Amniotic stem cell (primary cell): ENCODE measurements at regions not wholly inside any gene's neighbourhood (a gene's known extent, or its start where the extent isn't known, plus 50 kb on each side); places are given as distances from the start of the nearest gene placed in this dataset.
"Not testable (repeated sequence)": the region's sequence is repeated elsewhere in the genome, so short reads cannot be mapped to it uniquely, and the experiment has no call there.

Experiments
- DNase-seq: peaks from one replicate; lab custom pipeline; 2025; lab: John Stamatoyannopoulos, UW

- no peak for DNase-seq
Observed at GRCh38 chr9:129457325-129457779, 163.5 kb downstream of the C9orf50 start.

GRCh38 chr9:129456549-129457324 is 164.2 kb downstream of the C9orf50 start:
- DNase-seq = no peak

GRCh38 chr9:129455151-129455995 is 165.5 kb downstream of the C9orf50 start:
- DNase-seq = no peak

GRCh38 chr9:129454467-129455067 is 166.3 kb downstream of the C9orf50 start:
- DNase-seq = no peak

GRCh38 chr9:129453734-129454133 is 167.2 kb downstream of the C9orf50 start:
- DNase-seq = no peak

- no peak for DNase-seq
Observed at GRCh38 chr9:129451669-129452068, 169.2 kb downstream of the C9orf50 start.

- no peak for DNase-seq
Observed at GRCh38 chr9:129451089-129451656, 169.7 kb downstream of the C9orf50 start.

GRCh38 chr9:129449066-129449465 is 171.8 kb downstream of the C9orf50 start:
- DNase-seq = no peak

- DNase-seq = no peak
Observed at GRCh38 chr9:129446828-129447550, 173.9 kb downstream of the C9orf50 start.

- DNase-seq = no peak
Observed at GRCh38 chr9:129445794-129446306, 175.1 kb downstream of the C9orf50 start.

- DNase-seq = not testable (repeated sequence)
Observed at GRCh38 chr9:129443515-129444164, 177.3 kb downstream of the C9orf50 start.

GRCh38 chr9:129442803-129443511 is 177.9 kb downstream of the C9orf50 start:
- no peak for DNase-seq

- DNase-seq = no peak
Observed at GRCh38 chr9:129441852-129442251, 179.0 kb downstream of the C9orf50 start.

GRCh38 chr9:129440435-129441186 is 180.3 kb downstream of the C9orf50 start:
- no peak for DNase-seq

- no peak for DNase-seq
Observed at GRCh38 chr9:129439242-129439641, 181.7 kb downstream of the C9orf50 start.

- no peak for DNase-seq
Observed at GRCh38 chr9:129437626-129438323, 183.1 kb downstream of the C9orf50 start.

GRCh38 chr9:129436751-129437625 is 183.9 kb downstream of the C9orf50 start:
- DNase-seq = no peak
